ENCODE measurements at regions not wholly inside any gene's neighbourhood (a gene's known extent, or its start where the extent isn't known, plus 50 kb on each side); places are given as distances from the start of the nearest gene placed in this dataset.

- H3K4me1 ChIP-seq (ENCODE audit: insufficient read depth) = no peaks in the 10 kb centered on the region
- no peak for TF ChIP-seq CTCF (IDR thresholded peaks at IDR 0.05)
- no peak for TF ChIP-seq EP300 (IDR thresholded peaks at IDR 0.05)
- no peak for TF ChIP-seq POLR2A (IDR thresholded peaks at IDR 0.05)
- no peaks in the 10 kb centered on the region for H3K9me3 ChIP-seq
- H3K4me3 ChIP-seq = no peak overlapping the region
- no peak for DNase-seq
- H3K27ac ChIP-seq = no peak overlapping the region
- H3K27me3 ChIP-seq = no peaks in the 10 kb centered on the region
- intact Hi-C loops (cut with DNase I) = no loop called here
- no peaks in the 10 kb centered on the region for H3K36me3 ChIP-seq
These were observed 613.0 kb downstream of the RPS29 start for GRCh38 chr14:48973151-48973550.

- no peaks in the 10 kb centered on the region for H3K4me1 ChIP-seq (ENCODE audit: insufficient read depth)
- intact Hi-C loops (cut with DNase I) = no loop called here
- H3K36me3 ChIP-seq = no peaks in the 10 kb centered on the region
- H3K27ac ChIP-seq = no peak overlapping the region
- no peak for TF ChIP-seq CTCF (IDR thresholded peaks at IDR 0.05)
- no peak for TF ChIP-seq EP300 (IDR thresholded peaks at IDR 0.05)
- no peak for TF ChIP-seq POLR2A (IDR thresholded peaks at IDR 0.05)
- no peaks in the 10 kb centered on the region for H3K9me3 ChIP-seq
- no peak for DNase-seq
- H3K27me3 ChIP-seq = no peaks in the 10 kb centered on the region
- H3K4me3 ChIP-seq = no peak overlapping the region
These were observed 615.2 kb downstream of the RPS29 start for GRCh38 chr14:48970943-48971342.

GRCh38 chr14:48967419-48967818 is 618.8 kb downstream of the RPS29 start:
- Histone ChIP-seq H3K27ac (no peak overlapping the region), H3K36me3 (no peaks in the 10 kb centered on the region), H3K4me1 (ENCODE audit: insufficient read depth) (no peaks in the 10 kb centered on the region), H3K4me3 (no peak overlapping the region), H3K9me3 (no peaks in the 10 kb centered on the region), H3K27me3 (no peaks in the 10 kb centered on the region)
- intact Hi-C loops (cut with DNase I) = no loop called here
- whole genome bisulfite sequencing, 3 donors = 51 to 52% (median 52%) methylated on average over 3 of the region's 3 CpGs
- DNase-seq = no peak
- no peak for TF ChIP-seq POLR2A (IDR thresholded peaks at IDR 0.05)

- TF ChIP-seq EP300 (IDR thresholded peaks at IDR 0.05) (no peak), CTCF (IDR thresholded peaks at IDR 0.05) (no peak), POLR2A (IDR thresholded peaks at IDR 0.05) (no peak)
- Histone ChIP-seq H3K4me1 (ENCODE audit: insufficient read depth) (no peaks in the 10 kb centered on the region), H3K36me3 (no peaks in the 10 kb centered on the region), H3K4me3 (no peak overlapping the region), H3K27ac (no peak overlapping the region), H3K9me3 (no peaks in the 10 kb centered on the region), H3K27me3 (no peaks in the 10 kb centered on the region)
- WGBS, 3 donors = 41 to 48% (median 42%) methylated on average over 3 of the region's 3 CpGs
- intact Hi-C loops (cut with DNase I) = no loop called here
- no peak for DNase-seq
These were observed 622.9 kb downstream of the RPS29 start for GRCh38 chr14:48963231-48963790.

- no peak overlapping the region for H3K4me3 ChIP-seq
- H3K36me3 ChIP-seq = no peaks in the 10 kb centered on the region
- H3K27me3 ChIP-seq = no peaks in the 10 kb centered on the region
- TF ChIP-seq POLR2A (IDR thresholded peaks at IDR 0.05) = no peak
- TF ChIP-seq CTCF (IDR thresholded peaks at IDR 0.05) = no peak
- no peak for TF ChIP-seq EP300 (IDR thresholded peaks at IDR 0.05)
- H3K4me1 ChIP-seq (ENCODE audit: insufficient read depth) = no peaks in the 10 kb centered on the region
- no peaks in the 10 kb centered on the region for H3K9me3 ChIP-seq
- no peak overlapping the region for H3K27ac ChIP-seq
- no peak for DNase-seq
- 92 to 99% (median 94%) methylated on average over 5 of the region's 5 CpGs for WGBS, 3 donors
- intact Hi-C loops (cut with DNase I) = no loop called here
These were observed 628.7 kb downstream of the RPS29 start for GRCh38 chr14:48957486-48957885.

Measured in ovary (tissue), 7 donors.